Ovary (tissue), 7 donors: ENCODE measurements at regions not wholly inside any gene's neighbourhood (a gene's known extent, or its start where the extent isn't known, plus 50 kb on each side); places are given as distances from the start of the nearest gene placed in this dataset.

Experiments used
- DNase-seq, 5 donors: peaks; one replicate each; pipeline ENCODE4 v3.0.0-alpha.2; 2019 to 2020
- H3K27ac ChIP-seq, 2 donors: fragments of 200-600 bp; one replicate each; pipeline versions ENCODE4 v1.5.1 to v1.8.0; 2019 to 2022
- H3K27me3 ChIP-seq: fragments of 200-600 bp; one replicate; pipeline ENCODE4 v1.8.0; 2022
- H3K36me3 ChIP-seq: fragments of 200-600 bp; sonication (generic); one replicate; pipeline ENCODE4 v1.5.1; 2019
- H3K4me1 ChIP-seq: one replicate; pipeline ENCODE4 v1.8.1; 2013; ENCODE audit warnings: mild to moderate bottlenecking, moderate library complexity; ENCODE audit not compliant: insufficient read depth
- H3K4me3 ChIP-seq: fragments of 200-600 bp; sonication (generic); one replicate; pipeline ENCODE4 v1.5.1; 2017
- H3K9me3 ChIP-seq, 2 donors: fragments of 200-600 bp in 1 of 2; sonication (generic) in 1 of 2; one replicate each; pipeline versions ENCODE4 v1.5.1 to v1.8.1; 2013 to 2019; ENCODE audit warnings: mild to moderate bottlenecking in 1 of 2, moderate library complexity in 1 of 2
- EP300 ChIP-seq: sonication (generic); formaldehyde crosslinking; IDR thresholded peaks from one replicate; pipeline ENCODE4 v1.6.1; 2017; ENCODE audit warnings: antibody characterized with exemption
- POLR2A ChIP-seq: fragments of 450-650 bp; IDR thresholded peaks from one replicate; pipeline ENCODE4 v1.6.1; 2017; ENCODE audit warnings: antibody characterized with exemption, mild to moderate bottlenecking, moderate library complexity
- WGBS, 3 donors: extraction: QIAGEN DNeasy Blood & Tissue Kit in 1 of 3; methylation state at CpG; one replicate each; pipeline versions ENCODE4 v1.1.5 to v1.1.7; 2013 to 2017; 5-methylcytosine and 5-hydroxymethylcytosine counted together
- intact Hi-C, 4 donors: fragments of 100-400 bp; cut with DNase I; formaldehyde crosslinking; loops; one replicate each; pipeline versions ENCODE4 v1.11.0 to v1.15.1; 2022 to 2023
- TF ChIP-seq, protein P1 (sequence below), 3 donors: fragments of 450-650 bp in 2 of 3; fragments of 200-600 bp in 1 of 3; IDR thresholded peaks; one replicate each; pipeline versions ENCODE4 v1.5.1 to v1.8.0; 2016 to 2022; ENCODE audit warnings: antibody characterized with exemption in 3 of 3, mild to moderate bottlenecking in 1 of 3
- donor health status: DM: no; HTN: no; CAD: no; lungs with moderate emphysema.
- donor health status: DM: no; HTN: no; CAD: no.
- donor health status: Bipolar disorder and iron deficiency.
- donor health status: DM: no; HTN: no; CAD: no.
- donor health status: DM: yes; HTN: yes; CAD: no.

DNA sequence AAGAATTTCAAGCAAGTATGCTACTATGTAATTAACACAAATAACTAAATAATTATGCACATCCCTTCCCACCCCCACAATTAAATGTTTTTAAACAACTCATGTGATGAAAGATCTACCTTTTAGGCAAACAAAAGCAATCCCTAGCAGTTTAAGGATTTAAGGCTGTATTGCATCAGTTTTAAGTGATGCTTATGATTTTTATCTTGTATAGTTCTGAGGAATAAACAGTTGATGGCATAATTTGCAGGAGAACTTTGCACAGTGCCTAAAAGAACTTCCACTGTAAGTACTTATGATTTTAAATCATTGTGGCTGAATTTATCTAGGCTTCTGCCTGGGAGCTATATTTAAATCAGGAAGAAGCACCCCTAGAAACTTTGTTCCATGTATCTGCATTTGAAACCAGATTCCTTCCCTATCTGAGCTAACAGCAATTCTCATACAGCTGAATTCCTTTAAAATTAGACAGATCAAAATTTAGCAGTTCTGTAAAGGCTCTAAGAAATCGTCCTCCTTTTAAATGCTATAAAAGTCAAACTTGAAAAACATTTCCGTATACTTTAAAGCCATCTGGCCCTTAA lies 388.6 kb downstream of the BCAT1 start:
- Histone ChIP-seq H3K4me3 (no peak overlapping the region), H3K36me3 (no peaks in the 10 kb centered on the region), H3K9me3 (no peaks in the 10 kb centered on the region), H3K27me3 (no peaks in the 10 kb centered on the region), H3K4me1 (peaks cover 6% of the 10 kb centered on the region), H3K27ac (peak overlapping the region in 1 of 2 donors; percentile 95)
- WGBS, 3 donors, result 11 to 15% (median 14%) methylated on average over 2 of the region's 2 CpGs
- TF ChIP-seq EP300 (no peak), POLR2A (no peak)
- TF ChIP-seq, protein P1, sequence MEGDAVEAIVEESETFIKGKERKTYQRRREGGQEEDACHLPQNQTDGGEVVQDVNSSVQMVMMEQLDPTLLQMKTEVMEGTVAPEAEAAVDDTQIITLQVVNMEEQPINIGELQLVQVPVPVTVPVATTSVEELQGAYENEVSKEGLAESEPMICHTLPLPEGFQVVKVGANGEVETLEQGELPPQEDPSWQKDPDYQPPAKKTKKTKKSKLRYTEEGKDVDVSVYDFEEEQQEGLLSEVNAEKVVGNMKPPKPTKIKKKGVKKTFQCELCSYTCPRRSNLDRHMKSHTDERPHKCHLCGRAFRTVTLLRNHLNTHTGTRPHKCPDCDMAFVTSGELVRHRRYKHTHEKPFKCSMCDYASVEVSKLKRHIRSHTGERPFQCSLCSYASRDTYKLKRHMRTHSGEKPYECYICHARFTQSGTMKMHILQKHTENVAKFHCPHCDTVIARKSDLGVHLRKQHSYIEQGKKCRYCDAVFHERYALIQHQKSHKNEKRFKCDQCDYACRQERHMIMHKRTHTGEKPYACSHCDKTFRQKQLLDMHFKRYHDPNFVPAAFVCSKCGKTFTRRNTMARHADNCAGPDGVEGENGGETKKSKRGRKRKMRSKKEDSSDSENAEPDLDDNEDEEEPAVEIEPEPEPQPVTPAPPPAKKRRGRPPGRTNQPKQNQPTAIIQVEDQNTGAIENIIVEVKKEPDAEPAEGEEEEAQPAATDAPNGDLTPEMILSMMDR (IDR thresholded peaks at IDR 0.05), result no peak
- intact Hi-C loops, result no loop called here
- no peak for DNase-seq

DNA sequence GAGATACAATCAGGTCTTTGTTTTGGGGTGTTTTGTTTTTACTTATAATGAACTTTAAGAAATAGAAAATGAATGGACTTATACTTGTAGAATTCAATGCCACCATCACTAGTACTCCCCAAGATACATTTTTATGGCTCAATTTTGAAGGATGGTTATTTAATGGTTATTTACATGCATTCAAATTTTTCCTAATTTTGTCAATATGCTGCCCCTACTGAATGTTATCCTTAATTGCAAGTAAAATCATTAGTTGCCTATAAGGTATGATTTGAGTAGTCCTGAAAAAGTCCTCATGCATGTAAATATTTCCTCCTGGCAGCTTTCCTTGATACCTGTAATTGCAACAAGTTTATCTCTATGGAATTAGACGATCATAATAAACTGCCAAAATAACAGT lies 391.2 kb downstream of the BCAT1 start:
- Histone ChIP-seq H3K9me3 (no peaks in the 10 kb centered on the region), H3K4me1 (peaks cover 6% of the 10 kb centered on the region), H3K27ac (no peak overlapping the region), H3K4me3 (no peak overlapping the region), H3K36me3 (no peaks in the 10 kb centered on the region), H3K27me3 (no peaks in the 10 kb centered on the region)
- WGBS, 3 donors, result 84 to 91% (median 90%) methylated on average over 1 of the region's 1 CpG
- no peak for DNase-seq
- TF ChIP-seq, protein P1 (IDR thresholded peaks at IDR 0.05), result no peak
- intact Hi-C loops, result no loop called here

GRCh38 chr12:24555730-24556129 lies 393.2 kb downstream of the BCAT1 start:
- DNase-seq, result no peak
- no peaks in the 10 kb centered on the region for H3K36me3 ChIP-seq
- no peaks in the 10 kb centered on the region for H3K27me3 ChIP-seq
- H3K9me3 ChIP-seq, result no peaks in the 10 kb centered on the region
- H3K4me1 ChIP-seq, result peaks cover 4% of the 10 kb centered on the region
- WGBS, 3 donors, result 90 to 91% (median 91%) methylated on average over 2 of the region's 2 CpGs
- no peak for TF ChIP-seq POLR2A
- TF ChIP-seq, protein P1 (IDR thresholded peaks at IDR 0.05), result no peak
- TF ChIP-seq EP300, result no peak
- H3K27ac ChIP-seq, result no peak overlapping the region
- intact Hi-C loops, result no loop called here
- no peak overlapping the region for H3K4me3 ChIP-seq

- Histone ChIP-seq H3K9me3 (no peaks in the 10 kb centered on the region), H3K4me3 (no peak overlapping the region), H3K27me3 (no peaks in the 10 kb centered on the region), H3K36me3 (no peaks in the 10 kb centered on the region), H3K27ac (no peak overlapping the region), H3K4me1 (peaks cover 4% of the 10 kb centered on the region)
- intact Hi-C loops, result no loop called here
- DNase-seq, result no peak
- TF ChIP-seq POLR2A (no peak), EP300 (no peak)
- TF ChIP-seq, protein P1 (IDR thresholded peaks at IDR 0.05), result no peak
- 88 to 94% (median 89%) methylated on average over 11 of the region's 11 CpGs for WGBS, 3 donors
Observed at GRCh38 chr12:24554612-24555295, 394.1 kb downstream of the BCAT1 start.
